Parathyroid adenoma (tissue), 2 donors: ENCODE measurements at regions not wholly inside any gene's neighbourhood (a gene's known extent, or its start where the extent isn't known, plus 50 kb on each side); places are given as distances from the start of the nearest gene placed in this dataset.

Source experiments
- H2AFZ ChIP-seq: fragments of 300-600 bp; sonication (generic); one replicate; pipeline ENCODE4 v1.7.0; 2017; ENCODE audit warnings: antibody characterized with exemption, mild to moderate bottlenecking
- H3K27ac ChIP-seq: fragments of 300-600 bp; sonication (generic); one replicate; pipeline ENCODE4 v1.7.0; 2017
- H3K27me3 ChIP-seq: fragments of 300-600 bp; sonication (generic); one replicate; pipeline ENCODE4 v1.7.0; 2017; ENCODE audit warnings: low read length; ENCODE audit not compliant: control insufficient read depth, insufficient read depth
- H3K36me3 ChIP-seq: fragments of 300-600 bp; sonication (generic); one replicate; pipeline ENCODE4 v1.7.0; 2017; ENCODE audit warnings: low read length; ENCODE audit not compliant: control insufficient read depth, insufficient read depth
- H3K4me1 ChIP-seq: fragments of 300-600 bp; sonication (generic); one replicate; pipeline ENCODE4 v1.7.0; 2017; ENCODE audit warnings: control low read depth
- H3K4me2 ChIP-seq: fragments of 300-600 bp; sonication (generic); one replicate; pipeline ENCODE4 v1.7.0; 2017; ENCODE audit warnings: low read length
- H3K4me3 ChIP-seq: fragments of 300-600 bp; sonication (generic); one replicate; pipeline ENCODE4 v1.7.0; 2017; ENCODE audit warnings: low read depth, low read length
- H3K79me2 ChIP-seq: fragments of 300-600 bp; sonication (generic); one replicate; pipeline ENCODE4 v1.7.0; 2017; ENCODE audit warnings: control low read depth
- H3K9ac ChIP-seq: fragments of 300-600 bp; sonication (generic); one replicate; pipeline ENCODE4 v1.7.0; 2017; ENCODE audit warnings: mild to moderate bottlenecking
- H3K9me3 ChIP-seq: fragments of 300-600 bp; sonication (generic); one replicate; pipeline ENCODE4 v1.7.0; 2017; ENCODE audit warnings: low read length; ENCODE audit not compliant: control insufficient read depth
- CTCF ChIP-seq: fragments of 300-600 bp; sonication (generic); IDR thresholded peaks from one replicate; pipeline ENCODE4 v1.7.0; 2017; ENCODE audit warnings: antibody characterized with exemption, mild to moderate bottlenecking
- donor health status: primary hyperparathyroidism.

GRCh38 chr2:238730001-238730669 lies 117.8 kb upstream of the TWIST2 start:
- no peaks in the 10 kb centered on the region for H3K79me2 ChIP-seq
- H3K27ac ChIP-seq: no peak overlapping the region
- no peak for TF ChIP-seq CTCF
- no peak overlapping the region for H3K4me3 ChIP-seq
- H3K4me2 ChIP-seq: no peak overlapping the region
- H3K27me3 ChIP-seq: no peaks in the 10 kb centered on the region
- H2AFZ ChIP-seq: no peak overlapping the region
- H3K9me3 ChIP-seq: no peaks in the 10 kb centered on the region
- H3K36me3 ChIP-seq: no peaks in the 10 kb centered on the region
- H3K4me1 ChIP-seq: no peaks in the 10 kb centered on the region
- no peak overlapping the region for H3K9ac ChIP-seq

GRCh38 chr2:238730881-238731280 lies 117.0 kb upstream of the TWIST2 start:
- no peak overlapping the region for H3K4me2 ChIP-seq
- TF ChIP-seq CTCF: no peak
- no peak overlapping the region for H3K9ac ChIP-seq
- no peak overlapping the region for H3K27ac ChIP-seq
- no peaks in the 10 kb centered on the region for H3K36me3 ChIP-seq
- no peaks in the 10 kb centered on the region for H3K79me2 ChIP-seq
- no peak overlapping the region for H2AFZ ChIP-seq
- no peaks in the 10 kb centered on the region for H3K9me3 ChIP-seq
- no peaks in the 10 kb centered on the region for H3K27me3 ChIP-seq
- H3K4me3 ChIP-seq: no peak overlapping the region
- H3K4me1 ChIP-seq: no peaks in the 10 kb centered on the region

GRCh38 chr2:238731961-238732360 lies 115.9 kb upstream of the TWIST2 start:
- H3K4me3 ChIP-seq: no peak overlapping the region
- TF ChIP-seq CTCF: no peak
- no peaks in the 10 kb centered on the region for H3K36me3 ChIP-seq
- no peaks in the 10 kb centered on the region for H3K4me1 ChIP-seq
- H3K9me3 ChIP-seq: no peaks in the 10 kb centered on the region
- H2AFZ ChIP-seq: no peak overlapping the region
- H3K27ac ChIP-seq: no peak overlapping the region
- H3K4me2 ChIP-seq: no peak overlapping the region
- H3K9ac ChIP-seq: no peak overlapping the region
- H3K79me2 ChIP-seq: no peaks in the 10 kb centered on the region
- H3K27me3 ChIP-seq: no peaks in the 10 kb centered on the region

GRCh38 chr2:238738917-238739316 lies 109.0 kb upstream of the TWIST2 start:
- Histone ChIP-seq H3K4me3 (no peak overlapping the region), H3K36me3 (no peaks in the 10 kb centered on the region)

More at GRCh38 chr2:238738917-238739316, 109.0 kb upstream of the TWIST2 start:
- Histone ChIP-seq H3K9ac (no peak overlapping the region), H3K27me3 (peaks cover 3% of the 10 kb centered on the region), H3K9me3 (no peaks in the 10 kb centered on the region), H3K79me2 (no peaks in the 10 kb centered on the region), H2AFZ (no peak overlapping the region), H3K4me2 (no peak overlapping the region), H3K27ac (no peak overlapping the region), H3K4me1 (no peaks in the 10 kb centered on the region)
- TF ChIP-seq CTCF: no peak
